Spleen (tissue), 11 donors: ENCODE measurements at regions not wholly inside any gene's neighbourhood (a gene's known extent, or its start where the extent isn't known, plus 50 kb on each side); places are given as distances from the start of the nearest gene placed in this dataset.

ENCODE experiments used
- DNase-seq: peaks from one replicate; pipeline ENCODE4 v3.0.0-alpha.2; 2020
- H3K27ac ChIP-seq, 8 donors: fragments of 200-600 bp; sonication (generic) in 7 of 8; 1 replicate in 4 of 8; 2 replicates in 4 of 8; pipeline versions ENCODE4 v1.5.0 to v1.8.0; 2016 to 2021; ENCODE audit warnings: inconsistent platforms in 4 of 8, mild to moderate bottlenecking in 4 of 8, moderate library complexity in 1 of 8
- H3K27me3 ChIP-seq, 7 donors: fragments of 200-600 bp; sonication (generic) in 6 of 7; replicated peaks in 1 of 7; 1 replicate in 4 of 7; 2 replicates in 3 of 7; pipeline versions ENCODE4 v1.5.0 to v1.8.0; 2016 to 2021; ENCODE audit warnings: inconsistent platforms in 3 of 7, mild to moderate bottlenecking in 1 of 7
- H3K36me3 ChIP-seq, 6 donors: fragments of 200-600 bp; sonication (generic) in 5 of 6; 1 replicate in 4 of 6; 2 replicates in 2 of 6; pipeline versions ENCODE4 v1.5.0 to v1.8.0; 2016 to 2021; ENCODE audit warnings: inconsistent platforms in 2 of 6
- H3K4me1 ChIP-seq, 6 donors: fragments of 200-600 bp; sonication (generic) in 5 of 6; 1 replicate in 3 of 6; 2 replicates in 3 of 6; pipeline versions ENCODE4 v1.5.0 to v1.8.0; 2016 to 2021; ENCODE audit warnings: inconsistent platforms in 3 of 6
- H3K4me3 ChIP-seq, 8 donors: fragments of 200-600 bp; sonication (generic) in 7 of 8; 1 replicate in 4 of 8; 2 replicates in 4 of 8; pipeline versions ENCODE4 v1.5.0 to v1.8.0; 2016 to 2021; ENCODE audit warnings: inconsistent platforms in 4 of 8, mild to moderate bottlenecking in 4 of 8, moderate library complexity in 2 of 8
- H3K9me3 ChIP-seq, 8 donors: fragments of 200-600 bp; sonication (generic) in 7 of 8; 1 replicate in 4 of 8; 2 replicates in 4 of 8; pipeline versions ENCODE4 v1.5.0 to v1.8.0; 2016 to 2021; ENCODE audit warnings: inconsistent platforms in 4 of 8
- POLR2A ChIP-seq, 3 donors: fragments of 450-650 bp; IDR thresholded peaks; one replicate each; pipeline ENCODE4 v1.5.1; 2017; ENCODE audit warnings: antibody characterized with exemption in 3 of 3, mild to moderate bottlenecking in 1 of 3
- POLR2AphosphoS5 ChIP-seq, 3 donors: sonication (generic); formaldehyde crosslinking; IDR thresholded peaks; one replicate each; pipeline ENCODE4 v1.5.1; 2017; ENCODE audit warnings: antibody characterized with exemption in 3 of 3
- WGBS, 5 donors: extraction: QIAGEN DNeasy Blood & Tissue Kit in 3 of 5; methylation state at CpG; one replicate each; pipeline versions ENCODE4 v1.1.5 to v1.1.7; 2013 to 2018; 5-methylcytosine and 5-hydroxymethylcytosine counted together
- intact Hi-C: fragments of 100-400 bp; cut with DNase I; formaldehyde crosslinking; loops from one replicate; pipeline ENCODE4 v1.15.0; 2023; ENCODE audit warnings: low total_unique reads
- TF ChIP-seq, protein P1 (sequence below), 11 experiments: fragments of 200-600 bp in 7 of 11; fragments of 450-650 bp in 4 of 11; sonication (generic) in 4 of 11; IDR thresholded peaks in 8 of 11; conservative IDR thresholded peaks in 3 of 11; 1 replicate in 7 of 11; 2 replicates in 4 of 11; pipeline versions ENCODE4 v1.4.0 to v1.8.0; 2016 to 2021; ENCODE audit warnings: antibody characterized with exemption in 11 of 11, inconsistent platforms in 4 of 11, mild to moderate bottlenecking in 1 of 11
- donor health status: healthy with polysubstance abuse.
- donor health status: DM: no; HTN: no; CAD: no; lungs with moderate emphysema.
- donor health status: DM: no; HTN: no; CAD: no.
- donor health status: Bipolar disorder and iron deficiency.
- donor health status: healthy.
- donor health status: DM: no; HTN: no; CAD: no.
- donor health status: DM: yes; HTN: yes; CAD: no.

GRCh38 chr5:158644301-158644700 lies 455.4 kb downstream of the EBF1 start:
- DNase-seq, result no peak
- TF ChIP-seq, protein P1, sequence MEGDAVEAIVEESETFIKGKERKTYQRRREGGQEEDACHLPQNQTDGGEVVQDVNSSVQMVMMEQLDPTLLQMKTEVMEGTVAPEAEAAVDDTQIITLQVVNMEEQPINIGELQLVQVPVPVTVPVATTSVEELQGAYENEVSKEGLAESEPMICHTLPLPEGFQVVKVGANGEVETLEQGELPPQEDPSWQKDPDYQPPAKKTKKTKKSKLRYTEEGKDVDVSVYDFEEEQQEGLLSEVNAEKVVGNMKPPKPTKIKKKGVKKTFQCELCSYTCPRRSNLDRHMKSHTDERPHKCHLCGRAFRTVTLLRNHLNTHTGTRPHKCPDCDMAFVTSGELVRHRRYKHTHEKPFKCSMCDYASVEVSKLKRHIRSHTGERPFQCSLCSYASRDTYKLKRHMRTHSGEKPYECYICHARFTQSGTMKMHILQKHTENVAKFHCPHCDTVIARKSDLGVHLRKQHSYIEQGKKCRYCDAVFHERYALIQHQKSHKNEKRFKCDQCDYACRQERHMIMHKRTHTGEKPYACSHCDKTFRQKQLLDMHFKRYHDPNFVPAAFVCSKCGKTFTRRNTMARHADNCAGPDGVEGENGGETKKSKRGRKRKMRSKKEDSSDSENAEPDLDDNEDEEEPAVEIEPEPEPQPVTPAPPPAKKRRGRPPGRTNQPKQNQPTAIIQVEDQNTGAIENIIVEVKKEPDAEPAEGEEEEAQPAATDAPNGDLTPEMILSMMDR (IDR thresholded peaks at IDR 0.05 in 8 of 11, conservative IDR thresholded peaks at IDR 0.05 in 3 of 11), result no peak
- TF ChIP-seq POLR2A (IDR thresholded peaks at IDR 0.05), result no peak
- no peak for TF ChIP-seq POLR2AphosphoS5 (IDR thresholded peaks at IDR 0.05)
- no peak overlapping the region for H3K27ac ChIP-seq
- H3K9me3 ChIP-seq, result no peaks in the 10 kb centered on the region
- intact Hi-C loops, result no loop called here
- H3K36me3 ChIP-seq, result no peaks in the 10 kb centered on the region
- H3K4me1 ChIP-seq, result no peaks in the 10 kb centered on the region
- no peak overlapping the region for H3K4me3 ChIP-seq
- no peaks in the 10 kb centered on the region for H3K27me3 ChIP-seq

- H3K4me1 ChIP-seq, result no peaks in the 10 kb centered on the region
Measured at GRCh38 chr5:158643840-158644239, 455.9 kb downstream of the EBF1 start.

GRCh38 chr5:158642879-158643278 lies 456.8 kb downstream of the EBF1 start:
- Histone ChIP-seq H3K27me3 (no peaks in the 10 kb centered on the region), H3K27ac (no peak overlapping the region), H3K4me1 (no peaks in the 10 kb centered on the region), H3K36me3 (no peaks in the 10 kb centered on the region), H3K4me3 (no peak overlapping the region), H3K9me3 (no peaks in the 10 kb centered on the region)
- intact Hi-C loops, result no loop called here
- TF ChIP-seq POLR2AphosphoS5 (IDR thresholded peaks at IDR 0.05), result no peak
- TF ChIP-seq POLR2A (IDR thresholded peaks at IDR 0.05), result no peak
- TF ChIP-seq, protein P1 (IDR thresholded peaks at IDR 0.05 in 8 of 11, conservative IDR thresholded peaks at IDR 0.05 in 3 of 11), result no peak
- no peak for DNase-seq

More at GRCh38 chr5:158643840-158644239, 455.9 kb downstream of the EBF1 start:
- Histone ChIP-seq H3K4me3 (no peak overlapping the region), H3K27ac (no peak overlapping the region), H3K27me3 (no peaks in the 10 kb centered on the region), H3K9me3 (no peaks in the 10 kb centered on the region), H3K36me3 (no peaks in the 10 kb centered on the region)
- 76 to 89% (median 88%) methylated on average over 1 of the region's 1 CpG for WGBS, 5 donors
- TF ChIP-seq, protein P1 (IDR thresholded peaks at IDR 0.05 in 8 of 11, conservative IDR thresholded peaks at IDR 0.05 in 3 of 11), result no peak
- no peak for TF ChIP-seq POLR2AphosphoS5 (IDR thresholded peaks at IDR 0.05)
- no peak for TF ChIP-seq POLR2A (IDR thresholded peaks at IDR 0.05)
- intact Hi-C loops, result no loop called here
- no peak for DNase-seq

DNA sequence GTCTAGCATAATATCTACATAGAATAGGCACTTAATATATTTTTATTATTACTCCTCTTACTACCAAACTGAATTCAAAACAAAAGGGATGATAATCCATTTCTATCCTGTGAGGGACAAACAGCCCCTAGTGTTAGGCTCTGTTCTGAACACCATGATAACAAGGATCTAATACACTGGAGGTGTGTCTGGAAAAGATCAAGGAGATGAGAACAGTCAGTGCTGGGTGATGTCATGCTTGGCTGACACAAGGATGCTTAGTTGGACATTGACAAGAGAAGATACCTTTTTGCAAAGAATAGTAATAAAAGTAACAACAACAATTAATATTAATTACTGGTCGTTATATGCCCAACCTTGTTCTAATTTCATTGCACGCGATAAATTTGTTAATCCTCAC lies 458.7 kb downstream of the EBF1 start:
- Histone ChIP-seq H3K36me3 (no peaks in the 10 kb centered on the region), H3K4me3 (no peak overlapping the region), H3K27me3 (no peaks in the 10 kb centered on the region), H3K4me1 (no peaks in the 10 kb centered on the region), H3K27ac (no peak overlapping the region), H3K9me3 (no peaks in the 10 kb centered on the region)
- DNase-seq, result no peak
- intact Hi-C loops, result no loop called here
- 90 to 96% (median 93%) methylated on average over 3 of the region's 3 CpGs for WGBS, 5 donors
- no peak for TF ChIP-seq POLR2A (IDR thresholded peaks at IDR 0.05)
- TF ChIP-seq POLR2AphosphoS5 (IDR thresholded peaks at IDR 0.05), result no peak
- TF ChIP-seq, protein P1 (IDR thresholded peaks at IDR 0.05 in 8 of 11, conservative IDR thresholded peaks at IDR 0.05 in 3 of 11), result no peak
